GM03348 (cell line): ENCODE measurements at regions not wholly inside any gene's neighbourhood (a gene's known extent, or its start where the extent isn't known, plus 50 kb on each side); places are given as distances from the start of the nearest gene placed in this dataset.

Source experiments
- DNase-seq: peaks from one replicate; pipeline ENCODE4 v3.0.0; 2012; ENCODE audit warnings: low spot score

GRCh38 chr7:112882991-112883390 lies 92.8 kb upstream of the TMEM168 start:
- no peak for DNase-seq

GRCh38 chr7:112882511-112882910 lies 92.3 kb upstream of the TMEM168 start:
- no peak for DNase-seq

GRCh38 chr7:112882022-112882421 lies 91.8 kb upstream of the TMEM168 start:
- no peak for DNase-seq

- no peak for DNase-seq
Observed at GRCh38 chr7:112880818-112881418, 90.7 kb upstream of the TMEM168 start.

- no peak for DNase-seq
Observed at GRCh38 chr7:112877691-112878460, 87.7 kb upstream of the TMEM168 start.

GRCh38 chr7:112876877-112877276 lies 86.7 kb upstream of the TMEM168 start:
- no peak for DNase-seq

- no peak for DNase-seq
Observed at GRCh38 chr7:112874909-112875308, 84.7 kb upstream of the TMEM168 start.

- DNase-seq = no peak
Observed at GRCh38 chr7:112873831-112874553, 83.8 kb upstream of the TMEM168 start.

GRCh38 chr7:112869111-112869774 lies 79.0 kb upstream of the TMEM168 start:
- DNase-seq = no peak

GRCh38 chr7:112868609-112869008 lies 78.4 kb upstream of the TMEM168 start:
- DNase-seq = no peak

- no peak for DNase-seq
Observed at GRCh38 chr7:112866424-112866823, 76.2 kb upstream of the TMEM168 start.

- DNase-seq = no peak
Observed at GRCh38 chr7:112864380-112864779, 74.2 kb upstream of the TMEM168 start.

- DNase-seq = no peak
Observed at GRCh38 chr7:112858838-112859237, 68.6 kb upstream of the TMEM168 start.

GRCh38 chr7:112855227-112855626 lies 65.0 kb upstream of the TMEM168 start:
- DNase-seq = no peak

GRCh38 chr7:112854169-112854568 lies 64.0 kb upstream of the TMEM168 start:
- no peak for DNase-seq

- DNase-seq = no peak
Observed at GRCh38 chr7:112853422-112853821, 63.2 kb upstream of the TMEM168 start.

- DNase-seq = no peak
Observed at GRCh38 chr7:112843151-112843550, 53.0 kb upstream of the TMEM168 start.
